GM19463 (cell line): ENCODE measurements at regions not wholly inside any gene's neighbourhood (a gene's known extent, or its start where the extent isn't known, plus 50 kb on each side); places are given as distances from the start of the nearest gene placed in this dataset.

Experiments
- ATAC-seq: cut with Tn5 transposase; IDR thresholded peaks from one replicate; pipeline ENCODE4 v1.9.1; 2021; ENCODE audit warnings: mild to moderate bottlenecking, moderate library complexity; ENCODE audit not compliant: unreplicated experiment

- no peak for ATAC-seq
Observed at GRCh38 chr12:31783996-31784645, 55.3 kb upstream of the AMN1 start.

- ATAC-seq, result no peak
Observed at GRCh38 chr12:31783556-31783955, 54.7 kb upstream of the AMN1 start.

- ATAC-seq, result no peak
Observed at GRCh38 chr12:31781894-31782540, 53.2 kb upstream of the AMN1 start.

- ATAC-seq, result no peak
Observed at GRCh38 chr12:31780096-31780495, 51.3 kb upstream of the AMN1 start.

- no peak for ATAC-seq
Observed at GRCh38 chr12:31778687-31779086, 49.9 kb upstream of the AMN1 start.
